GM19438 (cell line): ENCODE measurements at regions not wholly inside any gene's neighbourhood (a gene's known extent, or its start where the extent isn't known, plus 50 kb on each side); places are given as distances from the start of the nearest gene placed in this dataset.

Experiments
- ATAC-seq: cut with Tn5 transposase; IDR thresholded peaks from one replicate; pipeline ENCODE4 v1.9.1; 2021; ENCODE audit warnings: low read depth; ENCODE audit not compliant: unreplicated experiment

DNA sequence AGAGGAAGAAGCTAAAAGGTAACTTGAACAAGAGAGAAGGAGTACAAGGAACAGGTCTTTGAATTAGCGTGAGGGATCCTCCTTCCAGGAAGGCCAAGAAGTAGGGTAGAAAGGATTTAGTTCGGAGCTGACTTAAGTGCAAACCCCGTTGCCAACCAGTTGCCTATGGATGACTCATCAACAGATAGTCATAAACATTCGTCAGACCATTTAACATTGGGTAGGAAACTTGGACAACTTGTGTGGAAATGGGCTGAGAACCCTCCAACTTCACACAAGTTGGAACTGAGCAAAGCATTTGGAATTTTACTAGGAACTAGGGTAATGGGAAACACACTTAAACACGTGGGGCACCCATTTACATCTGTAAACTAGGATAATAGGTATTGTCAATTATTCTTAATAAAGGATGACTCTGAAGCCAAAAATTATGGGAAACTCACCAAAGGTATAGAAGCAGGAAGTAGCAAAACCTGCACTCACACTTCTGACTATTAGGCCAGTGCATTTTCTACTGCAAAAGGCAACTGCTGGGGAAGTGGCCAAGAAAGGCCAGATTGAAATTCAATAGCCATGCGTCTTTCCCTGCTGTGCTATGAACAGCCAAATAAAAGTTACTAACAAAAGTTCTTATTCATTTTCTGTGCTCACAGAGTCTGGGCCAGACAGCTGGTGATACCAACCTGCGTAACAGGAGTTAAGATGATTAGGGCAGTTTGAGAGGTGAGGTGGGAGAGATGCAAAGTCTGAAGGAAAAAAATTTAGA, 174.5 kb upstream of the TMC3 start:
- no peak for ATAC-seq

DNA sequence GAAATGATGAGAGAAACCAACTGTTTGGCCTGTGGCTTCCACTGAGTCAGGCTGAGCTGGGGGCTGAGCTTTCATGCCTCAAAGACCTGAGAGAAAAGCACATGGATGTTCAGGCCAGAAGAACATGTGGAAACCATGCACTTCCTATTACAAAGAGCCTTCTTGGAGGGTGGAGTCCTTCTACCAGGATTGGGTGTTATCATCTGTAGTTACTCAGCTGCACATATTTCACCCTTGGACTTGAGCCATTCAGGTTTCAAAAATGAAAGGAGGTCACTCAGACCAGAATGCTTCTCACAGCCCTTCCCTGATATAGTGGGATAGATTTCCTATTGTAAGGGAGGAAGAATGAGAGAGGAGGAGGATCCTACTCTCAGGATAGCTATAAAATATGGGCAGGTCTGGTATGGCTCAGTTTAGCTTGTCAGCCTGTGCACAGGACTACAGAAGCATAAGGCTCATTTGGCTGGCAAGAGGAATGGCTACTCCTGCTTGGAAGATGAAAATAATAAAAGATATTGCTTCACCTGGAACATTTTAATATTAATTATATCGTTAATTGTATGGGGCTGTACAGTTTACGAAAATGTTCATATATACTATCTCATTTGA, 173.6 kb upstream of the TMC3 start:
- no peak for ATAC-seq

DNA sequence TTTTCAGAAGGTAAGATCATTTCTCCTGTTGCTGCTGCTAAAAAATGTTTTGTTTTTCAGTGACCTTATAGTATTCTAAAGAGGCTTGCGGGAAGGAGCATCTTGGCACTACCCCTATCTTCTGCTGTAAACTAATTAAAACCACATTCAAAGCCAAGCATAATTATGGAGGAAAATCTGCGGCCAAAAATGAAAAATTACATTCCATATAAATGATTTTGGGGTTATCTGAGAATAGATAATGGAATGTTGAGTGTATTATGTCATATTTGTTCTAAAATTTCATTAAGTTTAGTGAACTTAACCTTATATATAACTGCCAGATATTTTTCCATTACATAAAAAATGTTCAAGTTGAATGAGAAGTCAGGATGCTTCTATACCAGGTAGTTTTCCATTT, 170.4 kb upstream of the TMC3 start:
- ATAC-seq = no peak

DNA sequence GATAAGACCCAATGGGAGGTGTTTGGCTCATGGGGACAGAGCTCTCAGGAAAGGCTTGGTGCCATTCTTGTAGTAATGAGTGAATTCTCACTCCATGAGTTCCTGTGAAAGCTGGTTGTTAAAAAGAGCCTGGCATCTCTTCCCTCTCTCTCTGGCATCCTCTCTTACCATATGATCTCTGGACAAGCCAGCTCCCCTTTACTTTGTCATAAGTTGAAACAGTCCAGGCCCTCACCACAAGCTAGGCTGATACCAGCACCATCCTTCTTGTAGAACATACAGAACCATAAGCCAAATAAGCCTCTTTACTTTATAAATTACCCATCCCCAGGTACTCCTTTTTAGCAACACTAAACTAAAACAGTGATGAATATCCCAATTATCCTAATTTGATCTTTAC, 166.9 kb upstream of the TMC3 start:
- ATAC-seq = no peak

DNA sequence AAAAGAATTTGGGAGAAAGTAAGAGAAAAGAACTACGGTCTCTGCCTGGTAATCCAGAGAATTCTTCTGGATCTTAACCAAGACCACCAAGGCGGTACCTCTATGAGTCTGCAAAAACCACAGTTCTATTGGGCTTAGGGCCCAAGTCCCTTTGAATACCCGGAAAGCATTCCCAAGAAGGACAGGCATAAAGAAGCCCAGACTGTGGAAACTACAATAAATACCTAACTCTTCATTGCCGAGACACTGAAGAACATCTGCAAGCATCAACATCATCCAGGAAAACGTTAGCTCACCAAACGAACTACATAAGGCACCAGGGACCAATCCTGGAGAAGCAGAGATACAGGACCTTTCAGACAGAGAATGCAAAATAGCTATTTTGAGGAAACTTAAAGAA, 162.3 kb upstream of the TMC3 start:
- ATAC-seq = no peak

DNA sequence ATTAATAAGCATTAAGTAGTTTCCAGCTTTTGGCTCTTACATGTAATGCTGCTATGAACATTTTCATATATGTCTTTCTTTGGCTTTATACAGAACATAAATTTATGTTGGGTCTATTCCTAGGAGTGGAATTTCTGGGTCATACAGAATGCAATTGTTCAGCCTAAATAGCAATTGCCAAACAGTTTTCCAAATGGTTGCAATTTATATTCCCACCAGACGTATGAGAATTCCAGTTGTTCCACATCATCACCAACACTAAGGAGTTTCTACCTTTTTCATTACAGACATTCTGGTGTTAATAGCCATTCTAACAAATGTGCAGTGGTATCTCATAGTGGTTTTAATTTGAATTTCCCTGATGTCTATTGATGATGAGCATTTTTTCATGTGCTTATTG, 160.1 kb upstream of the TMC3 start:
- ATAC-seq = no peak

DNA sequence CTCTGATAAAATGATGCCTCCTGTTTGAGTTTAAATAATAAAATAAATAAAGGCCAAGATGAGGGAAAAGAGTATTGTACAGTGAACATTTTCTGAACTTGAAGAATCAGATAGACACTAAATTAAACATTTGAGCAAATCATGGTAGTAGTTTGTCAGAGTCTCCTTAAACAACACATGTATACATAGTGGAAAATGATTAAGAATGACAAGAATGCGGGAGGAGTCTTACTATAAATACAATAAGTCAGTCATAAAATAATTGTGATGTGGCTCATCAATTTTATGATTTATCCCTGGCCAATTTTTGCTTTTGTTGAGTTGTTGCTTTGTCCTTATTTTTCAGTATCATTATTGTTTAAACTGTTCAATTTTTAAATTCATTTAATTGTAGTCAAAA, 158.0 kb upstream of the TMC3 start:
- no peak for ATAC-seq

DNA sequence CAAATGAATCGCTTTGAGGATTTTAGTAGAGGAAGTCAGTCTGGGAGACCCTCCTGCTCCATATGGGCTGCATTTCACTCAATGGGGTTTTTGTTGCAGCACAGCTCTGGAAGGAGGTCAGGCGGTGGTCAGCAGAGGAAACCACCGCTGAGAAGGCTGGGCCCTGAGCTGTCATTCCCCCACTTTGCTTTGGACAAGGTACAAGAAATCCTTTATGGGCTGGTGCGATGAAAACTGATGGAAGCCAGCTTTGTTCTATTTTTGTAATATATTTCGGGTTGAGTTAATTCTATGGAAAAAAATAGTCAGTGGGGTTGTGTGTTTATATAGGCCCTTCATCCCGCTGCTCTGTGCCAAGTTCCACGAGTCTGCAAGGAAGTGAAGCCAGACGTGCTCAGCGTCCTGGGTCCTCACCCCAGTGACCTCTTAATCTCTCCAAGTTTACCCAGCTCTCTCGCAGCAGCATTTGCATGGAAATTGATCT, 157.1 kb upstream of the TMC3 start:
- ATAC-seq = no peak

DNA sequence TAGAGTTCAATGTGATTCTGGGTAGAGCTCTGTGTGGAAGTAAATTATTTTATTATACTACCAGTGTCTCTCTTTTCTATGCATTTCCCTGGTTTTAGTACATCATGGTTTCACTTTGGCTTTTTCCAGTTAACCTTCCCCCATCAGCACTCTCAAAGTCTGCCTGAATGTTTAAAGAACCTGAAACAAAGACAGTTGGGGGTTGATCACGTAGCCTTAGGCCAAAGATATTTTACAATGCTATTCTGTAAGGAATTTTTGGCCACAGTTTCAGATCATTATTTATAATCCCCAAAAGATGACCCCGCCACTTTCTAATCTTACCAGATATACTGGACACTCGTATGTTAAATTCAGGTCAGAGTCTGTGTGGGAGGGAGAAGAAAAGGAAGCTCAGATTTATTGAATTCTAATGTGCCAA, 156.3 kb upstream of the TMC3 start:
- no peak for ATAC-seq

DNA sequence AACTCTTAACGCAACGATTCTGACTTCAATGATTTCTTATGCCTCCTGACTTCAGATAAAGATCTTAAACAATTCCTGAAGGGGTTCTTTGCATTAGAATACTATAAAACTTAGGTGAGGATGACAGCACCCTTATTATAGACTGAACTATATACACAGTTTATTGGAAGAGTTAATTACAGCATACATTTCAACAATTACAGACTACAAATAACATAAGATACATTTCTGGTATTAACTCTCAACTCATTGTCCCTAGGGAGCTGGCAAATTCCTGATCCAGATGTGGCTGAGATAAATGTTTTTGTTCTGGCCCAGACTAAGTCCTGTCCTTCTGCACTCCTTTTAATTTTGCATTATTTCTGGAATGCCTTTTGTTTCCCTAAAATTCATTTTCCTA, 155.5 kb upstream of the TMC3 start:
- ATAC-seq = no peak

DNA sequence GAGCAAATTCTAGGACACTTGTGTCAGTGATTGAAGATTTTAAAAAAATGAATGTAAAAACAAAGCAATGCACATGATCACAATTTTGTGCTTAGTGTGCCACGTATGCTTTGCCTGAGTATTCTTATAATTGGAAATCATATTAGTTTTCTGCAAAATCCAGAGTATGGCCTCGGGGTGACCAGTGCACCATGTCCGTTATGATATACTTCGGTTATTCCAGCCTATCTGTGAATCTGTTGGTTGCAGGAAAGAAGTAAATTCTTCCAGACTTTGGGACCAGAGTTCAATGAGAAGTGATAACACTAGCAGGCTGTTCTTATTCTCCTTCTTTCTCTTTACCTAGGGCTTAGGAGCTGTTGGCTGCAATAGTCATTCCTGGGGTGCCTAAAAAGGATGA, 152.0 kb upstream of the TMC3 start:
- no peak for ATAC-seq

DNA sequence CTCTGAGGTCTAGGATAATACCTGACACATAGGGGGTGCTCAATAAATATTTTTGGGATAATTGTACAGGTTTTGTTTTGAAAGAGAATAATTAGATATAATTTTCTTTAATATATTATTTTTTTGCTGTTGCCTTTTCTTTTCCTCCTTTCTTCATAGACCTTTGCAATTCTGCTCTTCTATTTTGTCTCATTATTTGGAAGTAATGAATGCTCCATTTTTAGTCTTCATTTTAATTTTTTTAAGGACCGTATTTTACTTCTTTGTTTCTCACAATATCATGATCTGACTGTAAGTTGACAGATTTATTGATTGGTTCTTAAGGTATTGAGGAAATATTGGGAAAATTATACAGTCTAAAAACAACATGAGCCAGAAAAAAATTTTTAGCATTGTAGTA, 150.5 kb upstream of the TMC3 start:
- ATAC-seq = no peak

DNA sequence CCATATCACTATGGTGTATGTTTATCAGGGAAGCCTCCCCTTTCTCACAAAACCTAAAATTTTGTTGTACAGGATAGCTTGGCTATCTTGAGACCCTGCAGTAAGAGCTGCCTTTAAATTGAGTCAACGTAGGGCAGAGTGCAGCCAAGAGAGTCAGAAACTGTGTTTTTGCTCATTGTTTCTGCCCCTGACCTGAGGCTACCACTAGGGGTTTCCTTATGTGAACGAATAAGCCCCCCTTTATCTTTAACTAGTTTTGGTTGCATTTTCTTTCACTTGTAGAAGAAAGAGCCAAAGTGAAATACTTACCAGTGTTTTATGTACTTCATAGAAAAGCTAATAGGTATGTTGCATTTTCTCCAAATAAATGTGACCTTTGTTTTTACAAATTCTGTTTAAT, 149.9 kb upstream of the TMC3 start:
- no peak for ATAC-seq

DNA sequence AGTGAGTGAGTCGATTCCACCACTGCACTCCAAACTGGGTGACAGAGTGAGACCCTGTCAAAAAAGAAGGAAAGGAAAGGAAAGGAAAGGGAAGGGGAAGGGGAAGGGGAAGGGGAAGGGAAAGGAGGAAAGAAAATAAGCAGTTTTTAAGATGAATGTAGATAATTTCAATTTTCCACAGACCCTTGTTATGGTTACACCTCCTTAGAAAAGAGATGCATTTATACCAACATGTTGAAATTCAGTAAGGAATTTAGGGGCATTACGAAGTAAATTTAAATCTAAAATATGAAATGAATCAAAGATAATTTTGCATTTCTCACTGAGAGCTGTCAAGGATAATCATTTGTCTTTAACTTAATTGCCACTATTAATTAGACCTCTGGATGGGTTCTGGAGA, 146.5 kb upstream of the TMC3 start:
- no peak for ATAC-seq

DNA sequence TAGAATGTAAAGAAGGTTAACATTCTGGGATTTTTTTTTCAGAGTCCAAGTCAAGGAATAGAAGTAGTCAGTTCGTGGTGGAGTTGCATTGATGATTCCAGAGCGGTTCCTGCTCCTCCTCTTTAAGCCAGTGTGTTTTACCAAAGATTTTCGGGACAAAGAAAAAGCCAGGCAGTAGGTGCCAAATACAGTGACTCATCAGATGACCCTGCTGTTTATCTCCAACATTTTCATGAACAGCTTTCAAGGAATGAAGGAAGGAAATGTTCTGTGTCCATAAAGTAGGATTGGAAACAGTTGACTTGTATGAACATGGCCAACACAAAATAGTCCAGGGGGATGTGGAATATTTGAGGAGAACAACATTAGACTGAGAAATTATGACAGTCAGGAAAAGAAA, 142.4 kb upstream of the TMC3 start:
- ATAC-seq = no peak

DNA sequence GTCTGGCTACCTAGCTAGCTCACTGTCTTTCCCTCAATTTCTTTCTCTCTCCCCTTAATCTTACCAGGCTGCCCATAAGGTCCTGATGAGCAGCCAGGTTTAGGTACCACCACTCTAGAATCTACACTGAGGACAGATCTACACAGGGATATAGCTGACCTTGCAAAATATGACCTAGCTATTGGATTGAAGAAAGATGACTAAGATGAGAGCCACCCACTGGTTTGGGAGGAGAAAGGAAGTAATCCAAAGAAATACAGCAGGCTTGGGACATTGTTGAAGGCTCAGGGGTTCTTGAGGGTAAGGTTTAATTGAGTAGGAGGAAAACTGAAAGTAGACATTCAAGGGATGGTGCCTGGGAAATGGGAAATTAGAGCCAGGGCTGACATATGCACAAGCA, 142.0 kb upstream of the TMC3 start:
- no peak for ATAC-seq

DNA sequence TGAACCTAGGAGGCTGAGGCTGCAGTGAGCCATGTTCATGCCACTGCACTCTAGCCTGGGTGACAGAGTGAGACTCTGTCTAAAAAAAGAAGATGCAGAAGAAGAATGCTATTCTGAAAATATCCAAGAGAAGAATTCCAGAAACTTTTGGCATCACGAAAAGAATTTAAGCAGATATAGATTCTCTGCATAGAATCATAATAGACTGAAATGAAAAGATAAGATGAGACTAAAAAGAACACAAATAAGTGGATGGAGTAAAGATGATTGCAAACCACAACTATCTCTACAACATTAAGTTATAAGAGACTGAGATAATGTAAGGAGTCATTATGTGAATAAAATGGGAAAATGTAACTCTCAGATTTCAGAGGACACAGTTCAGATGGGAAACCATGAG, 140.7 kb upstream of the TMC3 start:
- ATAC-seq = no peak

DNA sequence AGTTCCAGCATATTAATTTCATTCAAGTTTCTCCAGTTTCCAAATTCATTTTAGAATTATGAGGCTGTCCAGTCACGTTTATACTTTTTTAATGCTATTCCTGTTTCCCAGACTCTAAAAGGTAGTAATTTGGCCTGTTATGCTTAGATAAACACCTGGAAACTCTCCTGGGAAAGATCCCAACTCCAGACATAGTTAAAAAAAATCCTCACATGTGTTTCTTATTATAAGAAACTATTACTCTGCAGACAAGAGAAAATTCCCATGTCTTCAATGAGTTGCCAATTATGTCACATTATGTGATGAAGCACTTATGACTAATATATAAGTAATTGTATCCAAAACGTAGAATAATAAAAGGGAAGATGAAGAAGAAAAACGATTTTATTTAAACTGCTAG, 137.1 kb upstream of the TMC3 start:
- ATAC-seq = no peak

DNA sequence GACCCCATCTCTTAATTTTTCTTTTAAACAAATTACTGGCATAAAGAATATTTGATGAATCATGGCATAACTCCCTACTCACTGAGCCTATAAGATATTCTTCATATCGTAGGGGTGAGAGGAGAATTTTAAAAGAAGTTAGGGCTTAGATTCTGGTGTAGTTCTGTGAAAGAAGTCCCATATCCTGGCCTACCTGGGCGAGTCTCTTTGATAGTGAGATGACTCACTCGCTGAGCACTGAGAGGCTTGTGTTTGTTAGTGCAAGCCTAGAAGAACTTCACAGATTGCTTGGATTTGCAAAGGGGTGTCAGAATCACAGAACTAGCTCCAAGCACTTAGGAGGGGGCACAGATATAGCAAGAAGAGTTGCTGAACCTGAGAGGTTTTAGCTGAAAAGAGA, 133.8 kb upstream of the TMC3 start:
- no peak for ATAC-seq

DNA sequence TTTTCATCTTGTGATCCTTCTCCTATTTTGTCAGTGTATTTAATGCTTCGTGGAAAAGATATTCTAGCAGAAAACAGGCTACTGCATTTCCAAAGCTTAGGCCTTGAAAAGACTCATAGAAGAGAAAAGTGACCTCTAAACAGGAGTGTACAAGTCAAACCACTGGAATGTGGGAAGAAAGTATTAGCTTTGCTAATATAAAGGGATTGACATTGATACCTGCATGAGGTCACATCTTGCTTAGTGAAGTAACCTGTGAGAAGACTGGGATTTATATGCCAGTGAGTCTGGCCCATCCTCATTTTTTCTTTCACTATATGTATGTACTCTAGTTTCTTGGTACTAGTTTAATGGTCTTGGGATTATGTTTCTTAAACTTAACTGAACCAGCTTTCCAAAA, 132.9 kb upstream of the TMC3 start:
- ATAC-seq = no peak

DNA sequence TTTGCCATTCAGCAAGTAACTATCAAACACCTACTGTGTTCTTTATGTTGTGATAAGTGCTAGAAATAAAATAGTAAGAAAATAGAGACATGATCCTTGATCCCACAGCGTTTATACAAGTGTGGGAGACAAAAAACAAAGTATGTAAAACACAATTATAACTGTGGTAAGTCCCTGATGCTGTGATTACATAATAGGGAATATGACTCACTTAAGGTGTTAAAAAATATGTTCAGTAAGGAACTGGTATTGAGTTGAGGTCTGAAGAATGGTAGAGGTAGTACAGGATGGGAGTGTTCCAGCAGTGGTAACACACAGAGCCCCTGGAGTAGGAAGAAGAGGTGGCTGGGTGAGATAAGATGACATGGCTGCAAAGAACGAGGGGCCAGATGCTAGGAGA, 132.1 kb upstream of the TMC3 start:
- no peak for ATAC-seq

DNA sequence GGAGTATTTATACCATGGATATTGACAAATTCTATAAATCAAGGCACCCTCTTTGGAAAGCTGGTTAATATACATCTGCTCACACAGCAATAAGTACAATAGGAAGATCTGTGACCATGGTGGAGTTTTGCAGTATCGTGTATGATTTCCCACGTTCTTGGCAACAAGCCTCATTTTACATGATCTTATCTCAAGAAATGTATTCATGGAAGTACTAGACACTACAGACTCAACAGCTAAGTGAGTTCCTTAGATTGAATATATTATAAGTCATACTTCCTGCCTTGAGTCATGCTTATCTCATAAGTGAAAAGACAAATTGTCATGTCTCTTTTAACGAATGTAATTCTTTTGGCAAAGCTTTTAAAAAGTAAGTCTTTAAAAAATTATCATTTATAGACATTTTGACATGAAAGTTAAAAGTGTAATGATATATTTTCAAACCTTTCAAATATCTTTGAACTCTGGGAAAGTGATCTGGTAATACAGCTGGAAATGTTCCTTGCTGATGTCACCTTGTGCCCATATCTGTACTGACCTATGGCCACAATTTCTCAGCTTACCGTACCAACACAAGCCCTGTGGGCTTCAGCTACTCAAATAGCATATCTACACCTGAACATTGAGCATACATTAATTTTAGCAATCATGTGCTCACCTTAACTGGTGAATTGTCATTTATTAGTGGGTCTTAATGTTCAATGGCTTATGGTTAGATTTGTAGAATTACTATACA, 130.3 kb upstream of the TMC3 start:
- no peak for ATAC-seq
